SK-N-SH (cell line): ENCODE measurements at regions not wholly inside any gene's neighbourhood (a gene's known extent, or its start where the extent isn't known, plus 50 kb on each side); places are given as distances from the start of the nearest gene placed in this dataset.
A peak's percentile ranks its signal among the peaks of the same experiment; 100 is the strongest.

Experiments used
- CTCF ChIA-PET: fragments of 300-600, 350-600 bp; formaldehyde crosslinking; extraction: SDS; loops from one replicate; lab custom pipeline; 2021; lab: Yijun Ruan, JAX
- POLR2A ChIA-PET: fragments of 350-600 bp; sonication (Branson Sonifier 250); formaldehyde crosslinking; extraction: SDS; loops from one replicate; lab custom pipeline; 2020; ENCODE audit warnings: antibody characterized with exemption, inconsistent platforms; lab: Yijun Ruan, JAX
- DNase-seq: peaks from one replicate; pipeline ENCODE4 v3.0.0; 2012
- H2AFZ ChIP-seq: fragments of 200-600 bp; sonication (generic); 2 replicates; pipeline ENCODE4 v1.8.1; 2016; ENCODE audit warnings: antibody characterized with exemption, mild to moderate bottlenecking, low read depth
- H3F3A ChIP-seq: fragments of 200-600 bp; sonication (generic); replicated peaks from 2 replicates; pipeline ENCODE3; 2016; ENCODE audit warnings: antibody characterized with exemption, mild to moderate bottlenecking; ENCODE audit not compliant: insufficient read depth
- H3K27ac ChIP-seq, 2 experiments: fragments of 200-500 bp in 1 of 2; fragments of 200-600 bp in 1 of 2; sonication (Bioruptor generic) in 1 of 2; sonication (generic), shearing (Covaris generic) in 1 of 2; 2 replicates each; pipeline versions ENCODE4 v1.5.1 to v1.6.1; 2014 to 2016; ENCODE audit warnings: low read depth in 2 of 2, inconsistent platforms in 1 of 2, low read length in 1 of 2, mild to moderate bottlenecking in 1 of 2, mixed read lengths in 1 of 2
- H3K27me3 ChIP-seq: fragments of 200-600 bp; sonication (generic), shearing (Covaris generic); 2 replicates; pipeline ENCODE4 v1.6.1; 2016; ENCODE audit warnings: mixed run types; ENCODE audit not compliant: insufficient read depth
- H3K36me3 ChIP-seq, 2 experiments: fragments of 200-500 bp in 1 of 2; fragments of 200-600 bp in 1 of 2; sonication (Bioruptor generic) in 1 of 2; sonication (generic) in 1 of 2; replicated peaks in 1 of 2; 2 replicates each; pipeline versions ENCODE3 to v1.5.1; 2014 to 2016; ENCODE audit warnings: low read length in 1 of 2, mild to moderate bottlenecking in 1 of 2; ENCODE audit not compliant: insufficient read depth in 2 of 2, control insufficient read depth in 1 of 2
- H3K4me1 ChIP-seq, 2 experiments: fragments of 200-500 bp in 1 of 2; fragments of 200-600 bp in 1 of 2; sonication (Bioruptor generic) in 1 of 2; sonication (generic), shearing (Covaris generic) in 1 of 2; 2 replicates each; pipeline versions ENCODE4 v1.5.1 to v1.6.1; 2014 to 2016; ENCODE audit warnings: low read depth in 1 of 2, low read length in 1 of 2, mixed run types in 1 of 2; ENCODE audit not compliant: insufficient read depth in 2 of 2, control insufficient read depth in 1 of 2
- H3K4me2 ChIP-seq: fragments of 200-600 bp; sonication (generic), shearing (Covaris generic); 2 replicates; pipeline ENCODE4 v1.6.1; 2017; ENCODE audit warnings: mixed run types
- H3K4me3 ChIP-seq, 2 experiments: fragments of 200-500 bp in 1 of 2; fragments of 200-600 bp in 1 of 2; sonication (Bioruptor generic) in 1 of 2; sonication (generic), shearing (Covaris generic) in 1 of 2; 2 replicates each; pipeline versions ENCODE4 v1.5.1 to v1.8.1; 2014 to 2016; ENCODE audit warnings: low read depth in 2 of 2, inconsistent platforms in 1 of 2, low read length in 1 of 2, mild to moderate bottlenecking in 1 of 2, mixed read lengths in 1 of 2, moderate library complexity in 1 of 2
- H3K79me2 ChIP-seq: fragments of 200-600 bp; sonication (generic); 2 replicates; pipeline ENCODE4 v1.8.1; 2017; ENCODE audit warnings: mild to moderate bottlenecking; ENCODE audit not compliant: insufficient read depth
- H3K9ac ChIP-seq: fragments of 200-600 bp; sonication (generic); 2 replicates; pipeline ENCODE4 v1.6.1; 2017; ENCODE audit warnings: mixed run types
- H3K9me2 ChIP-seq: fragments of 200-600 bp; sonication (generic); 2 replicates; pipeline ENCODE4 v1.6.1; 2017; ENCODE audit warnings: mixed run types
- H3K9me3 ChIP-seq: fragments of 200-600 bp; sonication (generic); 2 replicates; pipeline ENCODE4 v1.6.1; 2017; ENCODE audit warnings: mixed run types, mild to moderate bottlenecking, moderate library complexity
- H4K20me1 ChIP-seq: fragments of 200-600 bp; sonication (generic); 2 replicates; pipeline ENCODE4 v1.6.1; 2017; ENCODE audit warnings: mild to moderate bottlenecking, mixed run types; ENCODE audit not compliant: insufficient read depth
- CHD2 ChIP-seq: fragments of 150-350 bp; IDR thresholded peaks from 2 replicates; pipeline ENCODE4 v1.6.1; 2018; ENCODE audit warnings: low read length; ENCODE audit not compliant: partially characterized antibody
- CTCF ChIP-seq: fragments of 200-600 bp; sonication (generic); IDR thresholded peaks from 2 replicates; pipeline ENCODE4 v1.6.1; 2017; ENCODE audit warnings: antibody characterized with exemption, mild to moderate bottlenecking, moderate library complexity
- ELF1 ChIP-seq: IDR thresholded peaks from 2 replicates; pipeline ENCODE4 v1.4.0; 2012
- FOXJ3 ChIP-seq: sonication (generic); formaldehyde crosslinking; IDR thresholded peaks from 2 replicates; pipeline ENCODE4 v1.5.1; 2020; ENCODE audit warnings: mild to moderate bottlenecking, missing genetic modification reagents
- FOXM1 ChIP-seq: IDR thresholded peaks from 2 replicates; pipeline ENCODE4 v1.4.0; 2012; ENCODE audit warnings: low read depth, mild to moderate bottlenecking
- GATA2 ChIP-seq: sonication (generic); formaldehyde crosslinking; IDR thresholded peaks from 2 replicates; pipeline ENCODE4 v1.5.0; 2020; ENCODE audit warnings: mild to moderate bottlenecking, missing genetic modification reagents
- IRF3 ChIP-seq: fragments of 150-350 bp; IDR thresholded peaks from 2 replicates; pipeline ENCODE4 v1.6.1; 2016; ENCODE audit warnings: mild to moderate bottlenecking, low read depth, low read length
- JUND ChIP-seq: IDR thresholded peaks from 2 replicates; pipeline ENCODE4 v1.4.0; 2012
- MEF2A ChIP-seq: IDR thresholded peaks from 2 replicates; pipeline ENCODE4 v1.4.0; 2012; ENCODE audit warnings: low read depth, borderline replicate concordance
- MXI1 ChIP-seq: IDR thresholded peaks from 2 replicates; pipeline ENCODE4 v1.6.1; 2012; ENCODE audit warnings: mild to moderate bottlenecking, low read depth, low read length, improper control_type of control experiment
- NFIC ChIP-seq: IDR thresholded peaks from 2 replicates; pipeline ENCODE4 v1.4.0; 2012; ENCODE audit warnings: borderline replicate concordance
- PBX3 ChIP-seq: IDR thresholded peaks from 2 replicates; pipeline ENCODE4; 2012
- RAD21 ChIP-seq: IDR thresholded peaks from 2 replicates; pipeline ENCODE4 v1.6.1; 2012; ENCODE audit warnings: mild to moderate bottlenecking, low read length
- REST ChIP-seq: IDR thresholded peaks from 2 replicates; pipeline ENCODE4 v1.6.1; 2012; ENCODE audit warnings: mild to moderate bottlenecking, low read depth, low read length, moderate library complexity
- RXRA ChIP-seq: IDR thresholded peaks from 2 replicates; pipeline ENCODE4 v1.4.0; 2012; ENCODE audit warnings: low read depth, mild to moderate bottlenecking, borderline replicate concordance
- SIN3A ChIP-seq: IDR thresholded peaks from 2 replicates; pipeline ENCODE4 v1.6.1; 2012; ENCODE audit warnings: low read depth, mild to moderate bottlenecking, low read length, moderate library complexity, borderline replicate concordance
- TCF12 ChIP-seq: IDR thresholded peaks from 2 replicates; pipeline ENCODE4 v1.4.0; 2012
- TEAD4 ChIP-seq: IDR thresholded peaks from 2 replicates; pipeline ENCODE4 v1.4.0; 2012; ENCODE audit warnings: mild to moderate bottlenecking, borderline replicate concordance; ENCODE audit not compliant: insufficient read depth
- USF1 ChIP-seq: IDR thresholded peaks from 2 replicates; pipeline ENCODE4 v1.4.0; 2012; ENCODE audit warnings: low read depth, borderline replicate concordance
- USF2 ChIP-seq: fragments of 150-350 bp; IDR thresholded peaks from 2 replicates; pipeline ENCODE4 v1.6.1; 2017; ENCODE audit warnings: antibody characterized with exemption, low read length, low read depth, borderline replicate concordance
- WGBS: methylation state at CpG from one replicate; pipeline ENCODE4 v1.1.6; 2017; ENCODE audit warnings: low lambda C conversion rate; 5-methylcytosine and 5-hydroxymethylcytosine counted together

- Histone ChIP-seq H3K4me2 (no peak overlapping the region), H3K4me3 (no peak overlapping the region), H3K9ac (no peak overlapping the region), H3K4me1 (peaks cover 13 to 38% of the 10 kb centered on the region in 2 experiments), H3K79me2 (no peaks in the 10 kb centered on the region), H3K9me3 (no peaks in the 10 kb centered on the region), H3K9me2 (no peaks in the 10 kb centered on the region), H3K27me3 (no peaks in the 10 kb centered on the region), H3F3A (peaks cover 25% of the 10 kb centered on the region), H2AFZ (no peak overlapping the region), H4K20me1 (no peaks in the 10 kb centered on the region), H3K36me3 (no peaks in the 10 kb centered on the region), H3K27ac (no peak overlapping the region)
- ChIA-PET CTCF (no interaction called here), POLR2A (no interaction called here)
- TF ChIP-seq CTCF (peak; percentile 13; the same call in 1 of the 2 replicates), RAD21 (no peak), TCF12 (no peak), CHD2 (no peak)
- no peak for DNase-seq
- WGBS = 87% methylated on average over 1 of the region's 1 CpG
These were observed 124.3 kb downstream of the C4orf33 start for GRCh38 chr4:129220254-129220653.

GRCh38 chr4:129223945-129224344 lies 128.0 kb downstream of the C4orf33 start:
- Histone ChIP-seq H2AFZ (no peak overlapping the region), H3F3A (peaks cover 14% of the 10 kb centered on the region), H3K4me3 (no peak overlapping the region), H3K4me2 (0 out of 2 replicates have a peak overlapping the region, but pooled peaks have one; percentile 13), H3K79me2 (no peaks in the 10 kb centered on the region), H3K9me3 (no peaks in the 10 kb centered on the region), H3K4me1 (peaks cover 14 to 25% of the 10 kb centered on the region in 2 experiments; a peak in 3 of 4 replicates), H3K27ac (peak overlapping the region; percentile 10 to 88; a peak in 3 of 4 replicates), H3K27me3 (no peaks in the 10 kb centered on the region), H3K9ac (no peak overlapping the region), H4K20me1 (no peaks in the 10 kb centered on the region), H3K9me2 (no peaks in the 10 kb centered on the region), H3K36me3 (no peaks in the 10 kb centered on the region)
- peak; percentile 15 for DNase-seq
- POLR2A ChIA-PET = no interaction called here
- CTCF ChIA-PET = no interaction called here
- no peak for TF ChIP-seq GATA2
- no peak for TF ChIP-seq MXI1
- no peak for TF ChIP-seq ELF1
- no peak for TF ChIP-seq SIN3A
- TF ChIP-seq PBX3 = peak; percentile 45; the same call in 1 of the 2 replicates
- no peak for TF ChIP-seq IRF3
- TF ChIP-seq REST = no peak
- TF ChIP-seq MEF2A = no peak
- no peak for TF ChIP-seq TEAD4
- no peak for TF ChIP-seq RXRA
- TF ChIP-seq FOXJ3 (CRISPR knock-in tag) = no peak
- no peak for TF ChIP-seq USF1
- TF ChIP-seq JUND = no peak
- TF ChIP-seq USF2 = no peak
- TF ChIP-seq FOXM1 = 0 out of 2 replicates have a peak, but pooled peaks have one; percentile 37
- TF ChIP-seq NFIC = peak; percentile 44; the same call in 1 of the 2 replicates
